HepG2 (cell line): ENCODE measurements at regions not wholly inside any gene's neighbourhood (a gene's known extent, or its start where the extent isn't known, plus 50 kb on each side); places are given as distances from the start of the nearest gene placed in this dataset.

ENCODE experiments used
- ATAC-seq: fragments of 200-7000 bp; cut with Tn5 transposase; 3 replicates; pipeline ENCODE4 v1.9.1; 2020; ENCODE audit warnings: mild to moderate bottlenecking, moderate library complexity
- BruUV-seq: library from RNA; stranded (reverse); fragments of 400-500 nt; replicated peaks from 2 replicates; lab custom pipeline; 2021; lab: Mats Ljungman, UMichigan
- CTCF ChIA-PET: fragments of 300-600 bp; formaldehyde crosslinking; extraction: SDS; loops from one replicate; lab custom pipeline; 2021; ENCODE audit warnings: low total read pairs, inconsistent platforms, low intra/inter-chr PET ratio; lab: Yijun Ruan, JAX
- POLR2A ChIA-PET: fragments of 350-600 bp; sonication (Branson Sonifier 250); formaldehyde crosslinking; loops from one replicate; lab custom pipeline; 2020; ENCODE audit warnings: antibody characterized with exemption, inconsistent platforms; lab: Yijun Ruan, JAX
- DNase-seq: peaks from one replicate; pipeline ENCODE4 v3.0.0-alpha.2; 2015; ENCODE audit warnings: low spot score
- FAIRE-seq: peaks from 3 replicates; lab custom pipeline; 2011; peaks lifted over from hg19 to GRCh38; lab: Jason Lieb, UNC
- H2AFZ ChIP-seq: one replicate; pipeline ENCODE4 v1.6.1; 2011; ENCODE audit warnings: low read length, inconsistent platforms
- H3K27ac ChIP-seq: fragments of 300-600 bp; 3 replicates; pipeline ENCODE4 v1.8.0; 2011; ENCODE audit warnings: mixed run types, mild to moderate bottlenecking, mixed read lengths, low read length, inconsistent platforms; ENCODE audit not compliant: insufficient read depth; ENCODE audit errors: extremely low read length
- H3K27me3 ChIP-seq, 2 experiments: fragments of 200-600 bp in 1 of 2; 2 replicates in 1 of 2; 3 replicates in 1 of 2; pipeline versions ENCODE4 v1.6.0 to v1.8.0; 2011; ENCODE audit warnings: low read length in 2 of 2, mild to moderate bottlenecking in 2 of 2, moderate library complexity in 2 of 2, inconsistent platforms in 1 of 2; ENCODE audit not compliant: insufficient read depth in 2 of 2, control insufficient read depth in 1 of 2
- H3K36me3 ChIP-seq, 2 experiments: fragments of 200-600 bp in 1 of 2; replicated peaks in 1 of 2; 2 replicates in 1 of 2; 3 replicates in 1 of 2; pipeline versions ENCODE4 v1.5.1 to v1.8.0; 2011; ENCODE audit warnings: low read length in 2 of 2, inconsistent platforms in 1 of 2; ENCODE audit not compliant: insufficient read depth in 2 of 2, control insufficient read depth in 1 of 2
- H3K4me1 ChIP-seq: 2 replicates; pipeline ENCODE4 v1.5.1; 2012; ENCODE audit warnings: low read length, inconsistent platforms; ENCODE audit not compliant: insufficient read depth
- H3K4me2 ChIP-seq: 2 replicates; pipeline ENCODE4 v1.6.0; 2011; ENCODE audit warnings: low read depth, low read length, inconsistent platforms
- H3K4me3 ChIP-seq, 3 experiments: fragments of 200-600 bp in 1 of 3; sonication (generic), shearing (Covaris generic) in 1 of 3; replicated peaks in 1 of 3; 2 replicates each; pipeline ENCODE4 v1.5.1; 2011 to 2016; ENCODE audit warnings: low read length in 3 of 3, inconsistent platforms in 2 of 3, low read depth in 2 of 3, mild to moderate bottlenecking in 2 of 3, control low read depth in 1 of 3, mixed read lengths in 1 of 3; ENCODE audit not compliant: insufficient read depth in 1 of 3
- H3K79me2 ChIP-seq: one replicate; pipeline ENCODE4 v1.6.1; 2011; ENCODE audit warnings: low read length, inconsistent platforms; ENCODE audit not compliant: insufficient read depth
- H3K9ac ChIP-seq: 2 replicates; pipeline ENCODE4 v1.6.0; 2011; ENCODE audit warnings: mild to moderate bottlenecking, low read depth, low read length, inconsistent platforms; ENCODE audit not compliant: insufficient read depth
- H3K9me3 ChIP-seq: 2 replicates; pipeline ENCODE4 v1.5.1; 2012; ENCODE audit warnings: mild to moderate bottlenecking, low read length
- H4K20me1 ChIP-seq: 2 replicates; pipeline ENCODE4 v1.6.0; 2011; ENCODE audit warnings: inconsistent platforms, mild to moderate bottlenecking, low read length, moderate library complexity; ENCODE audit not compliant: insufficient read depth
- DZIP1 ChIP-seq: sonication (generic); formaldehyde crosslinking; IDR thresholded peaks from 2 replicates; pipeline ENCODE4 v1.5.0; 2020; ENCODE audit warnings: mild to moderate bottlenecking, missing genetic modification reagents
- SMARCC2 ChIP-seq: fragments of 450-650 bp; IDR thresholded peaks from 2 replicates; pipeline ENCODE4 v1.6.1; 2017; ENCODE audit warnings: antibody characterized with exemption, mild to moderate bottlenecking
- YEATS4 ChIP-seq: sonication (generic); formaldehyde crosslinking; IDR thresholded peaks from 2 replicates; pipeline ENCODE4 v1.4.0; 2020; ENCODE audit warnings: missing genetic modification reagents, borderline replicate concordance
- ZNF121 ChIP-seq: sonication (generic); formaldehyde crosslinking; IDR thresholded peaks from 2 replicates; pipeline ENCODE4 v1.5.0; 2020; ENCODE audit warnings: mild to moderate bottlenecking, missing genetic modification reagents
- WGBS: methylation state at CpG from one replicate; pipeline ENCODE4 v1.1.6; 2017; ENCODE audit warnings: low lambda C conversion rate; 5-methylcytosine and 5-hydroxymethylcytosine counted together
- in situ Hi-C: cut with HindIII; loops from 2 replicates; pipeline ENCODE4 v1.10.0; 2017; ENCODE audit warnings: low pct_unique_long_range_greater_than_20kb; ENCODE audit not compliant: extremely low pct_ligation_motif_present
- intact Hi-C: fragments of 100-400 bp; cut with micrococcal nuclease; formaldehyde crosslinking; loops from one replicate; pipeline ENCODE4 v1.10.0; 2022; ENCODE audit not compliant: unreplicated experiment

DNA sequence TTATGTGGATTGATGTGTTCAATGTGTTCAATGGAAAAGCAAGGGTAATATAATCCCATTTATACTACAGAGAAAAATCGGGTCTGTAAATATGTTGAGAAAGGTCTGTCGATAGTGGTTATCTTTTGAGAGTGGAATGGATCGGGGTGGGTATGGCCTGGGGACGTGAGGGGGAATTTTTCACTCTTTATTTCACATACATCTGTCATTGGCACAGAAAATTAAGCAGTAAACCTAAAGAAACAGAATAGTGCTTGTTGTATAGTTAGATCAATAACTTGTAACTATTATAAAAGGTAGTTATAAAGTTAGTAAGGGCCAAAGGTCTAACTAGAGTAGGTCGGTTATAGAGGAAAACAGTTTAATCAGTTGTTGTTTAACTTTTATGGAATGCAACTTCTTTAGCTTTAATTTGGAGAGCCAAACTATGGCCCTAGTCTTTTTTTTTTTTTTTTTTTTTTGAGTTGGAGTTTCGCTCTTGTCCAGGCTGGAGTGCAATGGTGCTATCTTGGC, 66.1 kb upstream of the ABL1 start:
- H3K79me2 ChIP-seq: peaks cover 17% of the 10 kb centered on the region
- no peaks in the 10 kb centered on the region for H3K9me3 ChIP-seq
- ATAC-seq: peak; percentile 14; the same call in 2 of the 3 replicates
- ChIA-PET CTCF (no interaction called here), POLR2A (interaction anchor here (1.4 kb wide), 2 partner anchors 54 to 79 kb away, joined by 4 to 5 read pairs; no protein-coding TSS in a partner anchor)
- DNase-seq: no peak
- H3K27me3 ChIP-seq: no peaks in the 10 kb centered on the region
- peak overlapping the region; percentile 63 for H3K4me2 ChIP-seq
- intact Hi-C loops (loop anchor here (1.0 kb wide), 1 partner anchor 97 kb away; no protein-coding TSS in a partner anchor), in situ Hi-C loops (no loop called here)
- H3K9ac ChIP-seq: peak overlapping the region; percentile 29; the same call in 1 of the 2 replicates
- no peak overlapping the region for H2AFZ ChIP-seq
- BruUV-seq: no TSS peak
- peaks cover 32% of the 10 kb centered on the region for H3K4me1 ChIP-seq
- H3K4me3 ChIP-seq: peak overlapping the region in 2 of 3 experiments; percentile 17 to 61; a peak in 2 of 6 replicates
- H3K27ac ChIP-seq: peak overlapping the region; percentile 39
- FAIRE-seq: no peak
- TF ChIP-seq DZIP1 (no peak), YEATS4 (CRISPR knock-in tag) (0 out of 2 replicates have a peak, but pooled peaks have one; percentile 5)
- no peaks in the 10 kb centered on the region for H3K36me3 ChIP-seq
- 41% methylated on average over 6 of the region's 6 CpGs for WGBS
- no peaks in the 10 kb centered on the region; the same call in 1 of the 2 replicates for H4K20me1 ChIP-seq

DNA sequence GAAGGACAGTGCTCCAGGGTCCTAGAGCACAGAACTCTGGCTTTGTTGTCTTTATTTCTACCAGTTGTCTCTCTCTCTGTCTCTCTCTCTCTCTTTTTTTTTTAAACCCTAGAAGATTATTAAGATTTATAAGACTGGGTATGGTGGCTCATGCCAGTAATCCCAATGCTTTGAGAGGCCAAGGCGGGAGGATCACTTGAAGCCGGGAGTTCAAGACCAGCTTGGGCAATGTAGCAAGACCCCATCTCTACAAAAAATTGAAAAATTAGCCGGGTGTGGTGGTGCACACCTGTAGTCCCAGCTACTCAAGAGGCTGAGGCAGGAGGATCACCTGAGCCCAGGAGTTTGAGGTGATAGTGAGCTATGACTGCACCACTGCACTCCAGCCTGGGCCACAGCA, 65.0 kb upstream of the ABL1 start:
- ATAC-seq (no peak), FAIRE-seq (no peak), DNase-seq (no peak)
- intact Hi-C loops: no loop called here
- ChIA-PET POLR2A (no interaction called here), CTCF (interaction anchor here (1.7 to 2.3 kb wide), 2 partner anchors 94 to 96 kb away, joined by 14 to 19 read pairs; no protein-coding TSS in a partner anchor)
- Histone ChIP-seq H3K27me3 (no peaks in the 10 kb centered on the region), H3K79me2 (peaks cover 17% of the 10 kb centered on the region), H2AFZ (no peak overlapping the region), H3K9me3 (no peaks in the 10 kb centered on the region), H3K36me3 (no peaks in the 10 kb centered on the region), H3K4me3 (no peak overlapping the region), H3K4me1 (peaks cover 32% of the 10 kb centered on the region), H3K27ac (no peak overlapping the region), H4K20me1 (no peaks in the 10 kb centered on the region; the same call in 1 of the 2 replicates), H3K4me2 (no peak overlapping the region), H3K9ac (no peak overlapping the region)
- no TSS peak for BruUV-seq
- TF ChIP-seq ZNF121 (CRISPR knock-in tag): 0 out of 2 replicates have a peak, but pooled peaks have one; percentile 12
- TF ChIP-seq SMARCC2: no peak
- WGBS: 96% methylated on average over 3 of the region's 3 CpGs
- in situ Hi-C loops: loop anchor here (5.0 to 10.0 kb wide), 2 partner anchors 92 to 175 kb away; no protein-coding TSS in a partner anchor
